ENCODE measurements at regions not wholly inside any gene's neighbourhood (a gene's known extent, or its start where the extent isn't known, plus 50 kb on each side); places are given as distances from the start of the nearest gene placed in this dataset.
"Not testable (repeated sequence)": the region's sequence is repeated elsewhere in the genome, so short reads cannot be mapped to it uniquely, and the experiment has no call there.

- H3K27me3 Mint-ChIP-seq (ENCODE audit: low read depth in 3 of 3); H3K27me3 ChIP-seq (ENCODE audit: control insufficient read depth in 2 of 2, insufficient read depth in 2 of 2, low read length in 2 of 2); H3K27ac ChIP-seq (ENCODE audit: low read depth in 1 of 2, low read length in 2 of 2); H3K4me1 Mint-ChIP-seq; DNase-seq; H4K20me1 ChIP-seq (ENCODE audit: insufficient read depth, low read length); H3K9ac ChIP-seq (ENCODE audit: insufficient read depth, low read length, poor library complexity, severe bottlenecking); H3K4me3 ChIP-seq (replicated peaks in 1 of 3; ENCODE audit: low read depth in 2 of 3, low read length in 3 of 3); H2AFZ ChIP-seq (ENCODE audit: insufficient read depth, low read depth, low read length, poor library complexity, severe bottlenecking); H3K79me2 ChIP-seq (ENCODE audit: insufficient read depth, low read length); H3K36me3 ChIP-seq (replicated peaks in 1 of 2; ENCODE audit: control insufficient read depth in 1 of 2, insufficient read depth in 2 of 2, low read length in 2 of 2); H3K36me3 Mint-ChIP-seq; H3K4me3 Mint-ChIP-seq; H3K4me1 ChIP-seq (ENCODE audit: control insufficient read depth in 1 of 2, insufficient read depth in 2 of 2, low read length in 2 of 2); H3K27ac Mint-ChIP-seq; intact Hi-C loops (cut with micrococcal nuclease); H3K4me2 ChIP-seq (replicated peaks; ENCODE audit: extremely low read depth, low read length, poor library complexity, severe bottlenecking): not testable (repeated sequence)
- H3K9me3 Mint-ChIP-seq, result peaks cover 20 to 86% (median 65%) of the 10 kb centered on the region in 7 donors
- no CpG with 5 or more reads among the region's 5 CpGs for WGBS (ENCODE audit: insufficient coverage)
- H3K9me3 ChIP-seq (replicated peaks in 1 of 2; ENCODE audit: control insufficient read depth in 1 of 2, insufficient read depth in 1 of 2, low read length in 2 of 2), result peaks cover 26 to 78% of the 10 kb centered on the region in 2 donors
These were observed 421.6 kb upstream of the ZNF722 start for GRCh38 chr7:63577066-63577465.

- peaks cover 29 to 59% of the 10 kb centered on the region in 2 donors for H3K9me3 ChIP-seq (replicated peaks in 1 of 2; ENCODE audit: control insufficient read depth in 1 of 2, insufficient read depth in 1 of 2, low read length in 2 of 2)
- H3K36me3 ChIP-seq (replicated peaks in 1 of 2; ENCODE audit: control insufficient read depth in 1 of 2, insufficient read depth in 2 of 2, low read length in 2 of 2); H3K9ac ChIP-seq (ENCODE audit: insufficient read depth, low read length, poor library complexity, severe bottlenecking); H3K4me1 Mint-ChIP-seq; H3K79me2 ChIP-seq (ENCODE audit: insufficient read depth, low read length); H3K4me1 ChIP-seq (ENCODE audit: control insufficient read depth in 1 of 2, insufficient read depth in 2 of 2, low read length in 2 of 2); H3K4me3 ChIP-seq (replicated peaks in 1 of 3; ENCODE audit: low read depth in 2 of 3, low read length in 3 of 3); intact Hi-C loops (cut with micrococcal nuclease); H3K4me3 Mint-ChIP-seq; H3K27me3 ChIP-seq (ENCODE audit: control insufficient read depth in 2 of 2, insufficient read depth in 2 of 2, low read length in 2 of 2); H3K27ac Mint-ChIP-seq; H2AFZ ChIP-seq (ENCODE audit: insufficient read depth, low read depth, low read length, poor library complexity, severe bottlenecking); H3K4me2 ChIP-seq (replicated peaks; ENCODE audit: extremely low read depth, low read length, poor library complexity, severe bottlenecking); H4K20me1 ChIP-seq (ENCODE audit: insufficient read depth, low read length); H3K36me3 Mint-ChIP-seq; H3K27me3 Mint-ChIP-seq (ENCODE audit: low read depth in 3 of 3); H3K27ac ChIP-seq (ENCODE audit: low read depth in 1 of 2, low read length in 2 of 2): not testable (repeated sequence)
- DNase-seq, result peak in 1 of 3 donors; percentile 1
- peaks cover 18 to 67% (median 52%) of the 10 kb centered on the region in 7 donors for H3K9me3 Mint-ChIP-seq
- 94% methylated on average over 2 of the region's 12 CpGs for WGBS (ENCODE audit: insufficient coverage)
These were observed 418.6 kb upstream of the ZNF722 start for GRCh38 chr7:63580045-63580444.

DNA sequence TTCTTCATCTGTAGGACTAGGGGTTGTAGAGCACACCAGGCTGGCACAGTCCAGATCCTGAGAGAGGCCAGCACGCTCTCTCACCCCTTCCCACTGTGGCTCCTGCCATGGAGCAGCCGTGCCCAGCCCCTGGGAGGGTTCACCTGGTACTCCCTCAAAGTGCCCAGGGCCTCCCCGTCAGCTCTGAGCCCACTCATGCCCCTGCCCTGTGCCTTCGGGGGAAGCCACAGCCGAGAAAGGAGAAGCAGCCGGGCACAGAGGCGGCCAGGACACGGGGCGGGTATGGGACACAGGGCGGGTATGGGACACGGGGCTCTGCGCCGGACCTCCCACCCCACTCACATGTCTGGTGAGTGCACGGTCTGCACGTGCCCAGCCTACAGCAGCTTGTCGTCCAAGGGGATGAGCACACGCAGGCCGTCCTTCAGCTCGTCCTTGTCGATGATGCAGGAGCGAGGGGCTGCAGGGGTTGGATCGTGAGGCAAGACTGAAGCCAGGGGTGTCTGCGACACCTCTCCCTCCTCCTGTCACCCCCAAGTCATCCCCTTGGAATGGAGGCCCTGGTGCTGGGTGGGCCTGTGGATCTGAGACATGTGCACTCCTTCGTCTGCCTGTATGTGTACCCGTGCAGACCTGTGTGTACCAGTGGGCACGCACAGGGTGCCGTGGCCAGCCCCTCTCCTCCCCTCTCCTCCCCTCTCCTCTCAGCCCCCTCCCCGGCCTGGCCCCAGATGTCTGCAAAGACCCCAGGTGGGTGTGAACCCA lies 417.9 kb upstream of the ZNF722 start:
- Mint-ChIP-seq H3K27ac (peak overlapping the region in 1 of 7 donors; percentile 24), H3K9me3 (peaks cover 18 to 60% (median 48%) of the 10 kb centered on the region in 7 donors)
- H3K9me3 ChIP-seq (replicated peaks in 1 of 2; ENCODE audit: control insufficient read depth in 1 of 2, insufficient read depth in 1 of 2, low read length in 2 of 2), result peaks cover 29 to 53% of the 10 kb centered on the region in 2 donors
- H3K9ac ChIP-seq (ENCODE audit: insufficient read depth, low read length, poor library complexity, severe bottlenecking); H3K36me3 ChIP-seq (replicated peaks in 1 of 2; ENCODE audit: control insufficient read depth in 1 of 2, insufficient read depth in 2 of 2, low read length in 2 of 2); H3K4me3 ChIP-seq (replicated peaks in 1 of 3; ENCODE audit: low read depth in 2 of 3, low read length in 3 of 3); H4K20me1 ChIP-seq (ENCODE audit: insufficient read depth, low read length); H3K4me1 Mint-ChIP-seq; H3K4me1 ChIP-seq (ENCODE audit: control insufficient read depth in 1 of 2, insufficient read depth in 2 of 2, low read length in 2 of 2); H3K4me3 Mint-ChIP-seq; H3K79me2 ChIP-seq (ENCODE audit: insufficient read depth, low read length); H3K27ac ChIP-seq (ENCODE audit: low read depth in 1 of 2, low read length in 2 of 2); H2AFZ ChIP-seq (ENCODE audit: insufficient read depth, low read depth, low read length, poor library complexity, severe bottlenecking); intact Hi-C loops (cut with micrococcal nuclease); H3K4me2 ChIP-seq (replicated peaks; ENCODE audit: extremely low read depth, low read length, poor library complexity, severe bottlenecking); H3K27me3 Mint-ChIP-seq (ENCODE audit: low read depth in 3 of 3); H3K27me3 ChIP-seq (ENCODE audit: control insufficient read depth in 2 of 2, insufficient read depth in 2 of 2, low read length in 2 of 2); H3K36me3 Mint-ChIP-seq: not testable (repeated sequence)
- peak in 1 of 3 donors; percentile 1 for DNase-seq
- 91% methylated on average over 8 of the region's 28 CpGs for WGBS (ENCODE audit: insufficient coverage)

GRCh38 chr7:63582771-63583170 lies 415.9 kb upstream of the ZNF722 start:
- H3K4me1 Mint-ChIP-seq; H3K27ac Mint-ChIP-seq; intact Hi-C loops (cut with micrococcal nuclease); H3K4me2 ChIP-seq (replicated peaks; ENCODE audit: extremely low read depth, low read length, poor library complexity, severe bottlenecking); H3K36me3 Mint-ChIP-seq; H3K27ac ChIP-seq (ENCODE audit: low read depth in 1 of 2, low read length in 2 of 2); H3K4me1 ChIP-seq (ENCODE audit: control insufficient read depth in 1 of 2, insufficient read depth in 2 of 2, low read length in 2 of 2); H3K4me3 Mint-ChIP-seq; H3K9ac ChIP-seq (ENCODE audit: insufficient read depth, low read length, poor library complexity, severe bottlenecking); H3K4me3 ChIP-seq (replicated peaks in 1 of 3; ENCODE audit: low read depth in 2 of 3, low read length in 3 of 3); H3K36me3 ChIP-seq (replicated peaks in 1 of 2; ENCODE audit: control insufficient read depth in 1 of 2, insufficient read depth in 2 of 2, low read length in 2 of 2); H3K79me2 ChIP-seq (ENCODE audit: insufficient read depth, low read length); H3K27me3 Mint-ChIP-seq (ENCODE audit: low read depth in 3 of 3); H2AFZ ChIP-seq (ENCODE audit: insufficient read depth, low read depth, low read length, poor library complexity, severe bottlenecking); H4K20me1 ChIP-seq (ENCODE audit: insufficient read depth, low read length); H3K27me3 ChIP-seq (ENCODE audit: control insufficient read depth in 2 of 2, insufficient read depth in 2 of 2, low read length in 2 of 2): not testable (repeated sequence)
- H3K9me3 Mint-ChIP-seq, result peaks cover 15 to 45% (median 31%) of the 10 kb centered on the region in 7 donors
- H3K9me3 ChIP-seq (replicated peaks in 1 of 2; ENCODE audit: control insufficient read depth in 1 of 2, insufficient read depth in 1 of 2, low read length in 2 of 2), result peaks cover 20 to 33% of the 10 kb centered on the region in 2 donors
- 92% methylated on average over 11 of the region's 12 CpGs for WGBS (ENCODE audit: insufficient coverage)
- DNase-seq, result peak in 1 of 3 donors; percentile 0
